Trophoblast cell (in vitro differentiated cells and primary cell): ENCODE measurements at regions not wholly inside any gene's neighbourhood (a gene's known extent, or its start where the extent isn't known, plus 50 kb on each side); places are given as distances from the start of the nearest gene placed in this dataset.

Experiments
- DNase-seq, 2 donors: peaks; one replicate each; pipeline ENCODE4 v3.0.0-alpha.2; 2016
- H2AFZ ChIP-seq: 2 replicates; pipeline ENCODE4 v1.6.1; 2013; ENCODE audit warnings: low read length, moderate library complexity, mild to moderate bottlenecking; ENCODE audit not compliant: insufficient read depth, poor library complexity
- H2AK5ac ChIP-seq: 2 replicates; pipeline ENCODE4 v1.6.1; 2013; ENCODE audit warnings: mild to moderate bottlenecking, low read length
- H2BK120ac ChIP-seq: 2 replicates; pipeline ENCODE4 v1.6.1; 2013; ENCODE audit warnings: low read length, mild to moderate bottlenecking, moderate library complexity; ENCODE audit not compliant: insufficient read depth, poor library complexity
- H2BK12ac ChIP-seq: 2 replicates; pipeline ENCODE4 v1.6.1; 2013; ENCODE audit warnings: mild to moderate bottlenecking, low read length, moderate library complexity
- H2BK5ac ChIP-seq: 2 replicates; pipeline ENCODE4 v1.6.1; 2013; ENCODE audit warnings: low read length, low read depth, moderate library complexity, mild to moderate bottlenecking; ENCODE audit not compliant: poor library complexity
- H3K14ac ChIP-seq: 2 replicates; pipeline ENCODE4 v1.6.1; 2013; ENCODE audit warnings: mild to moderate bottlenecking, low read length
- H3K18ac ChIP-seq: 2 replicates; pipeline ENCODE4 v1.6.1; 2013; ENCODE audit warnings: mild to moderate bottlenecking, low read length
- H3K23ac ChIP-seq: 2 replicates; pipeline ENCODE4 v1.6.1; 2013; ENCODE audit warnings: low read length
- H3K27ac ChIP-seq: 2 replicates; pipeline ENCODE4 v1.5.1; 2013; ENCODE audit warnings: low read depth, mild to moderate bottlenecking, inconsistent platforms, low read length, moderate library complexity
- H3K27me3 ChIP-seq: 2 replicates; pipeline ENCODE4 v1.6.1; 2013; ENCODE audit warnings: inconsistent platforms, mild to moderate bottlenecking, low read length, moderate library complexity; ENCODE audit not compliant: insufficient read depth
- H3K36me3 ChIP-seq, 2 experiments: 1 replicate in 1 of 2; 2 replicates in 1 of 2; pipeline ENCODE4 v1.6.1; 2013; ENCODE audit warnings: low read length in 2 of 2, mild to moderate bottlenecking in 2 of 2, moderate library complexity in 1 of 2; ENCODE audit not compliant: insufficient read depth in 2 of 2, control insufficient read depth in 1 of 2
- H3K4ac ChIP-seq: 2 replicates; pipeline ENCODE4 v1.6.1; 2013; ENCODE audit warnings: low read depth, mild to moderate bottlenecking, low read length, moderate library complexity
- H3K4me1 ChIP-seq, 2 experiments: 1 replicate in 1 of 2; 2 replicates in 1 of 2; pipeline ENCODE4 v1.6.1; 2013; ENCODE audit warnings: low read length in 2 of 2, mild to moderate bottlenecking in 2 of 2, moderate library complexity in 1 of 2; ENCODE audit not compliant: insufficient read depth in 2 of 2, control insufficient read depth in 1 of 2
- H3K4me2 ChIP-seq: 2 replicates; pipeline ENCODE4 v1.6.1; 2013; ENCODE audit warnings: inconsistent platforms, mild to moderate bottlenecking, low read length, moderate library complexity
- H3K4me3 ChIP-seq: 2 replicates; pipeline ENCODE4 v1.5.1; 2013; ENCODE audit warnings: mild to moderate bottlenecking, low read depth, low read length, inconsistent platforms
- H3K79me1 ChIP-seq: one replicate; pipeline ENCODE4 v1.6.1; 2013; ENCODE audit warnings: low read length
- H3K79me2 ChIP-seq: 2 replicates; pipeline ENCODE4 v1.6.1; 2013; ENCODE audit warnings: low read length, mild to moderate bottlenecking; ENCODE audit not compliant: control insufficient read depth, insufficient read depth, poor library complexity
- H3K9ac ChIP-seq: 2 replicates; pipeline ENCODE4 v1.6.1; 2013; ENCODE audit warnings: mild to moderate bottlenecking, low read length
- H3K9me3 ChIP-seq: 2 replicates; pipeline ENCODE4 v1.6.1; 2013; ENCODE audit warnings: low read depth, mild to moderate bottlenecking, control low read depth, inconsistent platforms, low read length; ENCODE audit not compliant: insufficient read depth
- H4K12ac ChIP-seq: 2 replicates; pipeline ENCODE4 v1.6.1; 2013; ENCODE audit warnings: low read depth, mild to moderate bottlenecking, low read length, moderate library complexity
- H4K8ac ChIP-seq: 2 replicates; pipeline ENCODE4 v1.6.1; 2013; ENCODE audit warnings: low read depth, mild to moderate bottlenecking, low read length, moderate library complexity
- H4K91ac ChIP-seq: one replicate; pipeline ENCODE4 v1.6.1; 2013; ENCODE audit warnings: low read depth, mild to moderate bottlenecking, low read length, moderate library complexity
- WGBS: extraction: QIAGEN DNeasy Blood & Tissue Kit; methylation state at CpG from one replicate; pipeline ENCODE4 v1.1.7; 2013; ENCODE audit warnings: missing lambda C conversion rate; ENCODE audit not compliant: insufficient read length, insufficient coverage; ENCODE audit errors: extremely low coverage; 5-methylcytosine and 5-hydroxymethylcytosine counted together

DNA sequence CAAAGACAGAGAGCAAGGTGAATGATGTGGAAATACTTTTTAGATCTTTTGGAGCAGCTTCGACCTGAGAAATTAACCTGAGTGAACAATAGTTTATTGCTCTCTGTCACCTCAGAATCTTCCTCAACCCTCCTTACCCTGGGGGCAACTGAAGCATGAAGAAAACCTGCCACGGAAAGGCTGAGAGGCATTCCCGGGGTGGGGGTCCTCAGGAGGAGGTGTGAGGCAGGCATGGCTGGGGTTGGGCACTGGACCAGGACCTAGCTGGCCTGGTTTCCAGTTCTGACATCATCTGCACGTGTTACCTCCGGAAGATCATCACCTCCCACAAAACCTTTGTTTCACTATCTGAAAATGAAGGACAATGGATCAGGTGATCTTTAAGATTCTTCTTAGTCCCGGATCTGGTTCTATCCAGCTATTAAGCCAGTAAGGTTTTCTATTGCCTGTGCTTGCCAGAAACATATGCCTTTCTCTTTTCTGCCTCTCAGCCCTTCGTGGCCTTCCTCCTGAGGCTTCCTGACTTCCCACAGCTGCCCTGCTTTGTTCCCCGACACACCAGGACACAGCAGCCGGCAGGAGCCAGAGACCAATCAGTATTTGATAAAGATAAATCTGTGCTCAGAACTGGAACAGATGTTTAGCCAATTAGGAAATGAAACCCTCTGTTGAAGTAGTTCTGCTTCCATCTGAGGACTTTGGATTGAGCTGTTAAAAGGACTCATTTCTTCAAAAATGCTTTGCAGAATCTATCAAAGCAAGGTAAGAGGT, 232.5 kb downstream of the TDRD15 start:
- H2BK120ac ChIP-seq = no peak overlapping the region
- peaks cover 5 to 12% of the 10 kb centered on the region in 2 experiments for H3K4me1 ChIP-seq
- no peak overlapping the region for H4K8ac ChIP-seq
- peak overlapping the region; percentile 43 for H3K27ac ChIP-seq
- H4K91ac ChIP-seq = no peak overlapping the region
- no peak overlapping the region for H3K14ac ChIP-seq
- no peak overlapping the region for H4K12ac ChIP-seq
- no CpG with 5 or more reads among the region's 9 CpGs for WGBS
- H3K79me1 ChIP-seq = no peaks in the 10 kb centered on the region
- DNase-seq = no peak
- no peaks in the 10 kb centered on the region for H3K27me3 ChIP-seq
- H3K4me2 ChIP-seq = no peak overlapping the region
- no peak overlapping the region for H2AK5ac ChIP-seq
- H3K23ac ChIP-seq = no peak overlapping the region
- peaks cover 1% of the 10 kb centered on the region for H3K9me3 ChIP-seq
- no peak overlapping the region for H3K18ac ChIP-seq
- no peak overlapping the region for H3K9ac ChIP-seq
- H3K4me3 ChIP-seq = no peak overlapping the region
- H3K4ac ChIP-seq = no peak overlapping the region
- H2AFZ ChIP-seq = no peak overlapping the region
- H2BK5ac ChIP-seq = no peak overlapping the region
- H2BK12ac ChIP-seq = peak overlapping the region; percentile 56
- H3K79me2 ChIP-seq = no peaks in the 10 kb centered on the region
- H3K36me3 ChIP-seq = no peaks in the 10 kb centered on the region

DNA sequence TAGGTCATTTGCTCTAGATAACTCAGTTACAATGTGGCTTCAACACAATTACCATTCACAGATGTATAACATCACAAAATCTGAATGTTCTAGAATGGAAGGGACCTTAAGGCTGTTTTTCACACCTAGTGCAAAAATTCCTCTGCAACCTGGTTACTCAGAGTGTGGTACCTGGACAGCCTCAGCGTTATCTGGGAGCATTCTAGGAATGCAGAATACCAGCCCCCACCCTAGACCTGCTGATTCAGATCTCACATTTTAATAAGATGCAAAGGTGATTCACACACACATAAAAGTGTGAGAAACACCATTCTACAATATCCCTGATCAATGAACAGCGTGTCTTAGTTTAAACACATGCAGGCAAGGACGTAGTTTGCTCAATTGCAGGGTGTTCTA, 233.1 kb downstream of the TDRD15 start:
- no peaks in the 10 kb centered on the region for H3K79me1 ChIP-seq
- H3K27ac ChIP-seq = peak overlapping the region; percentile 43
- no CpG with 5 or more reads among the region's 3 CpGs for WGBS
- no peak overlapping the region for H3K4ac ChIP-seq
- H3K4me1 ChIP-seq = peaks cover 5 to 12% of the 10 kb centered on the region in 2 experiments
- H2BK5ac ChIP-seq = no peak overlapping the region
- peak in 1 of 2 donors; percentile 23 for DNase-seq
- H3K9ac ChIP-seq = no peak overlapping the region
- no peak overlapping the region for H2BK120ac ChIP-seq
- H3K4me2 ChIP-seq = no peak overlapping the region
- H3K14ac ChIP-seq = no peak overlapping the region
- peaks cover 1% of the 10 kb centered on the region for H3K9me3 ChIP-seq
- no peak overlapping the region for H4K12ac ChIP-seq
- H2AK5ac ChIP-seq = no peak overlapping the region
- H3K18ac ChIP-seq = no peak overlapping the region
- H3K36me3 ChIP-seq = no peaks in the 10 kb centered on the region
- H3K4me3 ChIP-seq = no peak overlapping the region
- H3K23ac ChIP-seq = no peak overlapping the region
- H3K79me2 ChIP-seq = no peaks in the 10 kb centered on the region
- H2AFZ ChIP-seq = no peak overlapping the region
- H4K8ac ChIP-seq = no peak overlapping the region
- H4K91ac ChIP-seq = no peak overlapping the region
- no peak overlapping the region for H2BK12ac ChIP-seq
- no peaks in the 10 kb centered on the region for H3K27me3 ChIP-seq

DNA sequence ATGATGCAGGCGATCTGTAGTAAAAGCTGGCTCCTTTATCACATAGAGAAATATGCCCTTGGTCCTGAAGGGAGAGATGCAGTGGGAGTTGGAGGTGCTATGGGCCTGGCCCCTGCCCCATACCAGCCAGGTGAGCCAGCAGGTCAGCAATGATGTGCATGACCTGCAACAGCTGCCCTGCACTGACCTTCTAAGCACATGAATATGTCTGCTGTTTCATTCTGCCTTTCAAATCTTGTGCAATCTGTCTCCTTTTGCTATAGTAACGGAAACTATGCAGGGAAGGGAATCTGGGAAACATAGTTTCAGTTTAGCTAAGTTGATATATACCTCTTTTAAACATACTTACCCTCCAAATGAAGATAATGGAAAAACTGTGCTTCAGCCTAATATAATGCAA, 235.2 kb downstream of the TDRD15 start:
- no peaks in the 10 kb centered on the region for H3K36me3 ChIP-seq
- H2AFZ ChIP-seq = no peak overlapping the region
- no peak overlapping the region for H3K14ac ChIP-seq
- peak overlapping the region; percentile 17 for H3K4me2 ChIP-seq
- peak; percentile 89 to 93 for DNase-seq
- no peak overlapping the region for H4K12ac ChIP-seq
- H2BK12ac ChIP-seq = no peak overlapping the region
- no peaks in the 10 kb centered on the region for H3K79me1 ChIP-seq
- no peak overlapping the region for H3K4me3 ChIP-seq
- H3K9ac ChIP-seq = no peak overlapping the region
- no peaks in the 10 kb centered on the region for H3K27me3 ChIP-seq
- H3K9me3 ChIP-seq = peaks cover 1% of the 10 kb centered on the region
- no peak overlapping the region for H4K91ac ChIP-seq
- H3K18ac ChIP-seq = no peak overlapping the region
- H3K4ac ChIP-seq = no peak overlapping the region
- no peak overlapping the region for H4K8ac ChIP-seq
- H2BK5ac ChIP-seq = no peak overlapping the region
- H3K27ac ChIP-seq = no peak overlapping the region
- H2BK120ac ChIP-seq = no peak overlapping the region
- H3K4me1 ChIP-seq = peaks cover 5 to 13% of the 10 kb centered on the region in 2 experiments
- H3K23ac ChIP-seq = no peak overlapping the region
- no CpG with 5 or more reads among the region's 2 CpGs for WGBS
- H3K79me2 ChIP-seq = no peaks in the 10 kb centered on the region
- no peak overlapping the region for H2AK5ac ChIP-seq

DNA sequence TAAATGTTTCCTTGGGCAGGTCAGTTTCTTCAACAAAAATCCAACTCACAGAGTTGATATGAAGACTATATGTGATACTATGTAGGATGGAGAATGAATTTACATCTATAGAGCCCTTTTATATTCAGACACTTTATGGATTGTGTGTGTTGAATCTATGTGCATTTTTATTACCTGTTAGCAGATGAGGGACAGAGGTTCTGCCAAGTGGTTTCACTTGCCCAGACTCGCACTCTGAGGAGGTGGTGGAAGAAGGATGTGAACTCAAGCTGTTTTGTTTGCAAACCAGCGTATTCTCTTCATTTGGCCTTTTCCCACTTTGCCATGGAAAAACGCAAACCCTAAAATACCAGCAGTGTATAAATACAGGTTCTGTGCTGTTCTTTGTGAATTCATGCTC, 237.6 kb downstream of the TDRD15 start:
- Histone ChIP-seq H2AK5ac (no peak overlapping the region), H4K91ac (no peak overlapping the region), H4K8ac (no peak overlapping the region), H3K27ac (no peak overlapping the region), H3K23ac (no peak overlapping the region), H3K9me3 (no peaks in the 10 kb centered on the region), H3K4ac (no peak overlapping the region), H2BK5ac (no peak overlapping the region), H3K79me1 (no peaks in the 10 kb centered on the region), H3K14ac (no peak overlapping the region), H3K4me3 (no peak overlapping the region), H3K79me2 (no peaks in the 10 kb centered on the region), H2BK12ac (no peak overlapping the region), H2BK120ac (no peak overlapping the region), H3K4me2 (no peak overlapping the region), H2AFZ (no peak overlapping the region), H3K18ac (no peak overlapping the region), H4K12ac (no peak overlapping the region), H3K9ac (no peak overlapping the region), H3K4me1 (peaks cover 1 to 10% of the 10 kb centered on the region in 2 experiments), H3K36me3 (no peaks in the 10 kb centered on the region), H3K27me3 (no peaks in the 10 kb centered on the region)
- DNase-seq = no peak
- no CpG with 5 or more reads among the region's 3 CpGs for WGBS
